Epithelial cell of prostate (primary cell): ENCODE measurements at regions not wholly inside any gene's neighbourhood (a gene's known extent, or its start where the extent isn't known, plus 50 kb on each side); places are given as distances from the start of the nearest gene placed in this dataset.

Experiments used
- DNase-seq: peaks from one replicate; pipeline ENCODE4 v3.0.0-alpha.2; 2011; ENCODE audit warnings: low read depth, low spot score
- H3K27ac ChIP-seq: fragments of 450-650 bp; 2 replicates; pipeline ENCODE4 v1.5.1; 2017; ENCODE audit warnings: mild to moderate bottlenecking

- DNase-seq, result no peak
- no peak overlapping the region for H3K27ac ChIP-seq
Measured at GRCh38 chr6:134117409-134117808, 65.0 kb upstream of the SLC2A12 start.

- no peak for DNase-seq
- H3K27ac ChIP-seq, result no peak overlapping the region
Measured at GRCh38 chr6:134115715-134116074, 63.3 kb upstream of the SLC2A12 start.

GRCh38 chr6:134114918-134115714, 62.7 kb upstream of the SLC2A12 start:
- no peak overlapping the region for H3K27ac ChIP-seq
- DNase-seq, result no peak

- no peak for DNase-seq
- H3K27ac ChIP-seq, result no peak overlapping the region
Measured at GRCh38 chr6:134114489-134114888, 62.1 kb upstream of the SLC2A12 start.

GRCh38 chr6:134111726-134112125, 59.3 kb upstream of the SLC2A12 start:
- H3K27ac ChIP-seq, result no peak overlapping the region
- no peak for DNase-seq

GRCh38 chr6:134111062-134111677, 58.7 kb upstream of the SLC2A12 start:
- peak; percentile 26 for DNase-seq

GRCh38 chr6:134106702-134107101, 54.3 kb upstream of the SLC2A12 start:
- no peak for DNase-seq
- no peak overlapping the region for H3K27ac ChIP-seq

More at GRCh38 chr6:134111062-134111677, 58.7 kb upstream of the SLC2A12 start:
- no peak overlapping the region for H3K27ac ChIP-seq

- H3K27ac ChIP-seq, result no peak overlapping the region
- no peak for DNase-seq
Measured at GRCh38 chr6:134105940-134106339, 53.5 kb upstream of the SLC2A12 start.

GRCh38 chr6:134103006-134103405, 50.6 kb upstream of the SLC2A12 start:
- H3K27ac ChIP-seq, result no peak overlapping the region

More at GRCh38 chr6:134103006-134103405, 50.6 kb upstream of the SLC2A12 start:
- no peak for DNase-seq
